GM12878 (cell line): ENCODE measurements at regions not wholly inside any gene's neighbourhood (a gene's known extent, or its start where the extent isn't known, plus 50 kb on each side); places are given as distances from the start of the nearest gene placed in this dataset.

Experiments used
- BACH1 ChIP-seq: fragments of 450-650 bp; IDR thresholded peaks from 2 replicates; pipeline ENCODE4 v1.6.1; 2017; ENCODE audit warnings: mild to moderate bottlenecking, borderline replicate concordance
- CTCF ChIP-seq, 3 experiments: IDR thresholded peaks in 2 of 3; conservative IDR thresholded peaks in 1 of 3; 2 replicates each; pipeline ENCODE4 v1.5.1; 2011; ENCODE audit warnings: low read depth in 3 of 3, low read length in 3 of 3, mild to moderate bottlenecking in 3 of 3, control low read depth in 2 of 3, moderate library complexity in 2 of 3, inconsistent platforms in 1 of 3, mixed read lengths in 1 of 3; ENCODE audit not compliant: control insufficient read depth in 2 of 3, insufficient read depth in 1 of 3; ENCODE audit errors: extremely low read depth in 1 of 3
- GABPA ChIP-seq: IDR thresholded peaks from 2 replicates; pipeline ENCODE4 v1.6.1; 2014; ENCODE audit warnings: antibody characterized with exemption, low read depth, mild to moderate bottlenecking, inconsistent platforms
- LARP7 ChIP-seq: fragments of 450-650 bp; IDR thresholded peaks from 2 replicates; pipeline ENCODE4 v1.6.1; 2017; ENCODE audit warnings: mild to moderate bottlenecking
- MXI1 ChIP-seq: fragments of 150-350 bp; IDR thresholded peaks from 2 replicates; pipeline ENCODE4 v1.6.1; 2011; ENCODE audit warnings: low read depth, mild to moderate bottlenecking, inconsistent platforms, low read length, improper control_type of control experiment
- NRF1 ChIP-seq: conservative IDR thresholded peaks from 2 replicates; pipeline ENCODE4 v1.6.1; 2011; ENCODE audit warnings: mild to moderate bottlenecking, low read depth, low read length, improper control_type of control experiment
- POLR2A ChIP-seq: IDR thresholded peaks from 2 replicates; pipeline ENCODE4 v1.6.1; 2011; ENCODE audit warnings: low read depth, mild to moderate bottlenecking, low read length
- POLR2AphosphoS5 ChIP-seq: IDR thresholded peaks from 2 replicates; pipeline ENCODE4 v1.6.1; 2011; ENCODE audit warnings: mild to moderate bottlenecking, low read length, inconsistent platforms
- REST ChIP-seq: IDR thresholded peaks from 2 replicates; pipeline ENCODE4 v1.6.1; 2012; ENCODE audit warnings: mild to moderate bottlenecking, low read depth, low read length
- SMC3 ChIP-seq: IDR thresholded peaks from 2 replicates; pipeline ENCODE4 v1.6.1; 2011; ENCODE audit warnings: low read length, improper control_type of control experiment, borderline replicate concordance
- TAF1 ChIP-seq: IDR thresholded peaks from 2 replicates; pipeline ENCODE4 v1.6.1; 2011; ENCODE audit warnings: mild to moderate bottlenecking, low read depth, low read length, borderline replicate concordance

GRCh38 chr5:101142102-101142501, 239.0 kb upstream of the ST8SIA4 start:
- TF ChIP-seq MXI1: no peak
- no peak for TF ChIP-seq CTCF (IDR thresholded peaks at IDR 0.05 in 2 of 3, conservative IDR thresholded peaks at IDR 0.05 in 1 of 3; ENCODE audit: control insufficient read depth in 2 of 3, extremely low read depth in 1 of 3, insufficient read depth in 1 of 3, low read depth in 3 of 3, low read length in 3 of 3)
- TF ChIP-seq REST: no peak
- TF ChIP-seq LARP7: no peak
- no peak for TF ChIP-seq POLR2A
- TF ChIP-seq NRF1: no peak
- TF ChIP-seq POLR2AphosphoS5: no peak
- TF ChIP-seq BACH1: no peak
- TF ChIP-seq GABPA: no peak
- no peak for TF ChIP-seq SMC3
- TF ChIP-seq TAF1: no peak
